ENCODE measurements at regions not wholly inside any gene's neighbourhood (a gene's known extent, or its start where the extent isn't known, plus 50 kb on each side); places are given as distances from the start of the nearest gene placed in this dataset.
A peak's percentile ranks its signal among the peaks of the same experiment; 100 is the strongest.
"Not testable (repeated sequence)": the region's sequence is repeated elsewhere in the genome, so short reads cannot be mapped to it uniquely, and the experiment has no call there.

- H3K27me3 ChIP-seq; H3K9me3 ChIP-seq; ATAC-seq; DNase-seq; intact Hi-C loops (cut with DNase I); H3K4me1 ChIP-seq; H3K27ac ChIP-seq; H3K36me3 ChIP-seq (replicated peaks in 1 of 2; ENCODE audit: insufficient read depth in 1 of 2, low read depth in 2 of 2); H3K4me3 ChIP-seq: not testable (repeated sequence)
- no CpG with 5 or more reads among the region's 2 CpGs for WGBS, 2 donors
Observed at GRCh38 chr1:761791-762190, 75.3 kb upstream of the OR4F16 start.

- intact Hi-C loops (cut with DNase I); H3K27ac ChIP-seq; H3K9me3 ChIP-seq; DNase-seq; H3K4me1 ChIP-seq; H3K4me3 ChIP-seq; ATAC-seq; H3K27me3 ChIP-seq; H3K36me3 ChIP-seq (replicated peaks in 1 of 2; ENCODE audit: insufficient read depth in 1 of 2, low read depth in 2 of 2): not testable (repeated sequence)
- 94 to 100% methylated on average over 3 to 6 of the region's 8 CpGs for WGBS, 2 donors
Observed at GRCh38 chr1:771449-771848, 85.0 kb upstream of the OR4F16 start.

DNA sequence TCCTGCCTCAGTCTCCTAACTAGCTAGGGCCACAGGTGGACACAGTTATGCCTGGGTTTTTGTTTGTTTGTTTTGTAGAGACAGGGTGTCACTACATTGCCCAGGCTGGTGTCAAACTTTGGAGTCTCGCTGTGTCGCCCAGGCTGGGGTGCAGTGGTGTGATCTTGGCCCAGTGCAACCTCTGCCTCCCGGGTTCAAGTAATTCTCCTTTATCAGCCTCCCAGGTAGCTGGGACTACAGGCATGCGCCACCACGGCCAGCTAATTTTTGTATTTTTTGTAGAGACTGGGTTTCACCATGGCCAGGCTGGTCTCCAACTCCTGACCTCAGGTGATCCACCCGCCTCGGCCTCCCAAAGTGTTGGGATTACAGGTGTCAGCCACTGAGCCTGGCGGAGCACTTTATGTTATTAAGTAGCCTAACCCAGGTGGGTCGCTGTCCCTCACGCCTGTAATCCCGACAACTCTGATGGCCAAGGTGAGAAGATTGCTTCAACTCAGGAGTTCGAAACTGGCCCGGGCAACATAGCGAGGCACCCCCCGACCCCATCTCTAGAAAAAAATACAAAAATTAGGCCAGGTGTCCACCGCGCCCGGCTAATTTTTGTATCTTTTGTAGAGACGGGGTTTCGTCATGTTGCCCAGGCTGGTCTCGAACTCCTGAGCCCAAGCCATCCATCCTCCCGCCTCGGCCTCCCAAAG lies 91.2 kb upstream of the OR4F16 start:
- ATAC-seq; H3K27me3 ChIP-seq; H3K9me3 ChIP-seq; intact Hi-C loops (cut with DNase I); H3K4me3 ChIP-seq; H3K4me1 ChIP-seq; H3K36me3 ChIP-seq (replicated peaks in 1 of 2; ENCODE audit: insufficient read depth in 1 of 2, low read depth in 2 of 2): not testable (repeated sequence)
- H3K27ac ChIP-seq: peak overlapping the region in 2 of 4 donors; percentile 85 to 90
- 79 to 82% methylated on average over 16 to 23 of the region's 23 CpGs for WGBS, 2 donors
- DNase-seq: peak in 2 of 4 donors; percentile 4 to 15

DNA sequence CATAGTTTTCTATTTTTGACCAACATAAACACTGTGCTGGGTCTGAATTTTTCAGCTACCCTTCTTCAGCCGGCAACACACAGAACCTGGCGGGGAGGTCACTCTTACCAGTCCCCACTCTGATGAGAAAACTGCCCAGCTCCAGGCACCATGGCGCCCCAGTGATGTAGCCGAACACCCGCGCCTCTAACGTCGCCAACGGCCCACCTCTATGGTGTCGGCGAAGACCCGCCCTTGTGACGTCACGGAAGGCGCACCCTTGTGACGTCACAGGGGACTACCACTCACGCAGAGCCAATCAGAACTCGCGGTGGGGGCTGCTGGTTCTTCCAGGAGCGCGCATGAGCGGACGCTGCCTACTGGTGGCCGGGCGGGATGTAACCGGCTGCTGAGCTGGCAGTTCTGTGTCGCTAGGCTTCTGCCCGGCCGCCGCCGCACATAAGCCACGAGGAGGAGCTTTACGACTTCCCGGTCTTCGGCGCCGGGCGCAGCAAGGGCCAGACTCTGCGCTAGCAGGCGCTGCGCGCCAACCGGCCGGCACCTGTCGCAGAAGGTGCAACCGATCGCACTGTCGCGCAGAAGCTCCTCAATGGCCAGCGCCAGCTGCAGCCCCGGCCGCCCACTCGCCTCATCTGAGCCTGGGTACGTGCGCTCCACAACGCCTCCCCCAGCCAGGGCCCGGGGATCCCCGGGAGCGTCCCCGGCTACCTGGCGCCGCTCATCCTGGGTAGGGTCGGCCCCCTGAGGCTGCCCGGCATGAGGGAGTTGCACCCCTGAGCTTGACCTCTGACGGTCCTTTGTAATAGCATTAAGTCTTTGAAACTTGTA lies 92.2 kb upstream of the OR4F16 start:
- peak overlapping the region; percentile 41 to 51 for H3K4me3 ChIP-seq
- peak; percentile 99 to 100 (median 100) for DNase-seq
- intact Hi-C loops (cut with DNase I); H3K27me3 ChIP-seq; H3K9me3 ChIP-seq; H3K4me1 ChIP-seq; H3K36me3 ChIP-seq (replicated peaks in 1 of 2; ENCODE audit: insufficient read depth in 1 of 2, low read depth in 2 of 2): not testable (repeated sequence)
- WGBS, 2 donors: 0% methylated on average over 4 to 65 of the region's 65 CpGs
- peak overlapping the region; percentile 62 to 90 (median 76) for H3K27ac ChIP-seq
- ATAC-seq: peak; percentile 100
- TF ChIP-seq POLR2A (IDR thresholded peaks at IDR 0.05): peak; percentile 83 to 96 (median 94)
- TF ChIP-seq, protein P1, sequence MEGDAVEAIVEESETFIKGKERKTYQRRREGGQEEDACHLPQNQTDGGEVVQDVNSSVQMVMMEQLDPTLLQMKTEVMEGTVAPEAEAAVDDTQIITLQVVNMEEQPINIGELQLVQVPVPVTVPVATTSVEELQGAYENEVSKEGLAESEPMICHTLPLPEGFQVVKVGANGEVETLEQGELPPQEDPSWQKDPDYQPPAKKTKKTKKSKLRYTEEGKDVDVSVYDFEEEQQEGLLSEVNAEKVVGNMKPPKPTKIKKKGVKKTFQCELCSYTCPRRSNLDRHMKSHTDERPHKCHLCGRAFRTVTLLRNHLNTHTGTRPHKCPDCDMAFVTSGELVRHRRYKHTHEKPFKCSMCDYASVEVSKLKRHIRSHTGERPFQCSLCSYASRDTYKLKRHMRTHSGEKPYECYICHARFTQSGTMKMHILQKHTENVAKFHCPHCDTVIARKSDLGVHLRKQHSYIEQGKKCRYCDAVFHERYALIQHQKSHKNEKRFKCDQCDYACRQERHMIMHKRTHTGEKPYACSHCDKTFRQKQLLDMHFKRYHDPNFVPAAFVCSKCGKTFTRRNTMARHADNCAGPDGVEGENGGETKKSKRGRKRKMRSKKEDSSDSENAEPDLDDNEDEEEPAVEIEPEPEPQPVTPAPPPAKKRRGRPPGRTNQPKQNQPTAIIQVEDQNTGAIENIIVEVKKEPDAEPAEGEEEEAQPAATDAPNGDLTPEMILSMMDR (IDR thresholded peaks at IDR 0.05): peak; percentile 7 to 79 (median 55)

- peak in 3 of 4 donors; percentile 8 to 23 (median 10) for DNase-seq
Observed at GRCh38 chr1:779621-780020, 93.2 kb upstream of the OR4F16 start.

DNA sequence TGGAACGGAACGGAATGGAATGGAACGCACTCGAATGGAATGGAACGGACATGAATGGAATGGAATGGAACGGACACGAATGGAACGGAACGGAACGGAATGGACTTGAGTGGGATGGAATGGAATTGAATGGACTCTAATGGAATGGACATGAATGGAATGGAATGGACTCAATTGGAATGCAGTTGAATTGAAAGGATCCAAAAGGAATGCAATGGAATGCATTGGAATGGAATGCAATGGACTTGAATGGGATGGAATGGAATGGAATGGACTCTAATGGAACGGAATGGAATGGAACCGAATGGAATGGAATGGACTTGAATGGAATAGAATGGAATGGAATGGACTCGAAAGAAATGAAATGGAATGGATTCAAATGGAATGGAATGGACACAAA lies 102.4 kb upstream of the OR4F16 start:
- Histone ChIP-seq H3K9me3 (peaks cover 0 to 4% (median 0%) of the 10 kb centered on the region in 3 donors), H3K36me3 (replicated peaks in 1 of 2; ENCODE audit: insufficient read depth in 1 of 2, low read depth in 2 of 2) (no peaks in the 10 kb centered on the region), H3K27me3 (no peaks in the 10 kb centered on the region), H3K4me3 (no peak overlapping the region), H3K27ac (no peak overlapping the region), H3K4me1 (no peaks in the 10 kb centered on the region)
- intact Hi-C loops (cut with DNase I): no loop called here
- 93 to 96% methylated on average over 13 of the region's 13 CpGs for WGBS, 2 donors
- ATAC-seq (no peak), DNase-seq (no peak)
- TF ChIP-seq, protein P1 (IDR thresholded peaks at IDR 0.05): no peak
- TF ChIP-seq POLR2A (IDR thresholded peaks at IDR 0.05): no peak

More at GRCh38 chr1:779621-780020, 93.2 kb upstream of the OR4F16 start:
- peak overlapping the region in 1 of 4 donors; percentile 47 for H3K27ac ChIP-seq
- H3K4me3 ChIP-seq; H3K36me3 ChIP-seq (replicated peaks in 1 of 2; ENCODE audit: insufficient read depth in 1 of 2, low read depth in 2 of 2); ATAC-seq; H3K27me3 ChIP-seq; H3K4me1 ChIP-seq; intact Hi-C loops (cut with DNase I); H3K9me3 ChIP-seq: not testable (repeated sequence)
- 40 to 49% methylated on average over 13 of the region's 13 CpGs for WGBS, 2 donors

GRCh38 chr1:789606-790005 lies 103.2 kb upstream of the OR4F16 start:
- intact Hi-C loops (cut with DNase I); DNase-seq; H3K9me3 ChIP-seq; ATAC-seq; H3K27ac ChIP-seq; H3K4me3 ChIP-seq; H3K4me1 ChIP-seq; H3K36me3 ChIP-seq (replicated peaks in 1 of 2; ENCODE audit: insufficient read depth in 1 of 2, low read depth in 2 of 2); H3K27me3 ChIP-seq: not testable (repeated sequence)
- 90 to 96% methylated on average over 17 of the region's 17 CpGs for WGBS, 2 donors

DNA sequence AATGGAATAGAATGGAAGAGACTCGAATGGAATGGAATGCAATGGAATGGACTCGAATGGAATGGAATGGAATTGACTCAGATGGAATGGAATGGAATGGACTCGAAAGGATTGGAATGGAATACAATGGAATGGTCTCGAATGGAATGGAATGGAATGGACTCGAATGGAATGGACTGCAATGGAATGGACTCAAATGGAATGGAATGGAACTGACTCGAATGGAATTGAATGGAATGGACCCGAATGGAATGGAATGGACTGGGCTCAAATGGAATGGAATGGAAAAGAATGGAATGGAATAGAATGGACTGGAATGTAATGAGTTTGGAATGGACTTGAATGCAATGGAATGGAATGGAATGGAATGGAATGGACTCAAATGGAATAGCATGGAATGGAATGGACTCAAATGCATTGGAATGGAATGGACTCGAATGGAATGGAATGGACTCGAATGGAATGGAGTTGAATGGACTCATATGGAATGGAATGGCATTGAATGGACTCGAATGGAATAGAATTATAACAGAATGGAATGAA lies 104.0 kb upstream of the OR4F16 start:
- H3K27me3 ChIP-seq; intact Hi-C loops (cut with DNase I); H3K9me3 ChIP-seq; H3K27ac ChIP-seq; H3K36me3 ChIP-seq (replicated peaks in 1 of 2; ENCODE audit: insufficient read depth in 1 of 2, low read depth in 2 of 2); H3K4me3 ChIP-seq; DNase-seq; H3K4me1 ChIP-seq; ATAC-seq: not testable (repeated sequence)
- WGBS, 2 donors: 84 to 90% methylated on average over 10 of the region's 10 CpGs

DNA sequence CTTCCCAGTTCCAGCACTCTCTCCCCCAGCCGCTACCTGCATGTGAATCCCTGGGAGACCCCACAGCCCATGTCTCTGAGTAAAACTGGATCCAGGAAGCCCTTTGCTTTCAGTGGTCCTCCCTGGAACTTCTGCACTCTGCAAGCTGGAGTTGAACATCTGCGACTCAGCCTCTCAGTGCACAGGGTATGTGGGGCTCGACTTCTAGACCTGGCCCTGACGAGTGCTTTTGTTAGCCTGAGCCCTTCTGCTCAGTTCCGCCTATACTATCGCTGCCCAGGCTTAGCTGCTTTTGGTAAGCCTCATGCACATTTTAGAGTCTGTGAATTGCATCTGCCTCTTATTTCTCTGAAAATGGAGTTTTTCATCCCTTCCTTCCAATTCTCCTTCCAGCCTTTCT lies 107.9 kb upstream of the OR4F16 start:
- H3K36me3 ChIP-seq (replicated peaks in 1 of 2; ENCODE audit: insufficient read depth in 1 of 2, low read depth in 2 of 2); H3K4me1 ChIP-seq; DNase-seq; intact Hi-C loops (cut with DNase I); H3K9me3 ChIP-seq; H3K27ac ChIP-seq; H3K4me3 ChIP-seq; H3K27me3 ChIP-seq; ATAC-seq: not testable (repeated sequence)
- 94% methylated on average over 5 to 6 of the region's 6 CpGs for WGBS, 2 donors

Measured in body of pancreas (tissue), 4 donors.